ENCODE measurements at regions not wholly inside any gene's neighbourhood (a gene's known extent, or its start where the extent isn't known, plus 50 kb on each side); places are given as distances from the start of the nearest gene placed in this dataset.

GRCh38 chr6:170227996-170228945 is 62.6 kb downstream of the DLL1 start:
- no peak for TF ChIP-seq CTCF (IDR thresholded peaks at IDR 0.05; ENCODE audit: insufficient read depth, low read length)
- no peak for DNase-seq (ENCODE audit: low read depth)
- no peak overlapping the region for H3K4me3 ChIP-seq (ENCODE audit: low read depth, low read length)

GRCh38 chr6:170227521-170227983 is 63.3 kb downstream of the DLL1 start:
- H3K4me3 ChIP-seq (ENCODE audit: low read depth, low read length) = no peak overlapping the region
- no peak for DNase-seq (ENCODE audit: low read depth)

GRCh38 chr6:170226647-170227046 is 64.2 kb downstream of the DLL1 start:
- H3K4me3 ChIP-seq (ENCODE audit: low read depth, low read length) = no peak overlapping the region
- DNase-seq (ENCODE audit: low read depth) = no peak
- no peak for TF ChIP-seq CTCF (IDR thresholded peaks at IDR 0.05; ENCODE audit: insufficient read depth, low read length)

More at GRCh38 chr6:170227521-170227983, 63.3 kb downstream of the DLL1 start:
- TF ChIP-seq CTCF (IDR thresholded peaks at IDR 0.05; ENCODE audit: insufficient read depth, low read length) = no peak

GRCh38 chr6:170225852-170226417 is 64.9 kb downstream of the DLL1 start:
- no peak for DNase-seq (ENCODE audit: low read depth)
- TF ChIP-seq CTCF (IDR thresholded peaks at IDR 0.05; ENCODE audit: insufficient read depth, low read length) = no peak
- no peak overlapping the region for H3K4me3 ChIP-seq (ENCODE audit: low read depth, low read length)

- DNase-seq (ENCODE audit: low read depth) = no peak
- no peak for TF ChIP-seq CTCF (IDR thresholded peaks at IDR 0.05; ENCODE audit: insufficient read depth, low read length)
Measured at GRCh38 chr6:170224694-170225660, 65.9 kb downstream of the DLL1 start.

More at GRCh38 chr6:170224694-170225660, 65.9 kb downstream of the DLL1 start:
- H3K4me3 ChIP-seq (ENCODE audit: low read depth, low read length) = no peak overlapping the region
